Astrocyte of the cerebellum (primary cell): ENCODE measurements at regions not wholly inside any gene's neighbourhood (a gene's known extent, or its start where the extent isn't known, plus 50 kb on each side); places are given as distances from the start of the nearest gene placed in this dataset.

Experiments
- DNase-seq: peaks from one replicate; pipeline ENCODE4 v3.0.0-alpha.2; 2011; ENCODE audit warnings: low read depth
- H3K4me3 ChIP-seq: 2 replicates; pipeline ENCODE4 v1.5.1; 2011; ENCODE audit warnings: mild to moderate bottlenecking, low read depth, low read length, moderate library complexity
- in situ Hi-C: cut with HindIII; loops from 2 replicates; pipeline ENCODE4 v1.10.0; 2017; ENCODE audit warnings: low sequenced_read_pairs
- TF ChIP-seq, protein P1 (sequence below): IDR thresholded peaks from 2 replicates; pipeline ENCODE4 v1.5.1; 2012; ENCODE audit warnings: low read length, low read depth, moderate library complexity, mild to moderate bottlenecking; ENCODE audit errors: missing control alignments

DNA sequence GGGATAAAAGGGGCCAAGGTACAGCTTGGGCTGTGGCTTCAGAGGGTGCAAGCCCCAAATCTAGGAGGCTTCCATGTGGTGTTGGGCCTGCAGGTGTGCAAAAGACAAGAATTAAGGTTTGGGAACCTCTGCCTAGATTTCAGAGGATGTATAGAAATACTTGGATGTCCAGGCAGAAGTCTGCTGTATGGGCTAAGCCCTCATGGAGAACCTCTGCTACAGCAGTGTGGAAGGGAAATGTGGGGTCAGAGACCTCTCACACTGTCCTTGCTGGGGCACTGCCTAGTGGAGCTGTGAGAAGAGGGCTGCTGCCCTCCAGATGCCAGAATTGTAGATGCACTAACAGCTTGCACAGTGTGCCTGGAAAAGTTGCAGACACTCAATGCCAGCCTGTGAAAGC, 880.6 kb upstream of the ID2 start:
- DNase-seq: no peak
- in situ Hi-C loops: no loop called here

GRCh38 chr2:7803515-7803914, 878.3 kb upstream of the ID2 start:
- no peak overlapping the region for H3K4me3 ChIP-seq
- in situ Hi-C loops: no loop called here
- TF ChIP-seq, protein P1, sequence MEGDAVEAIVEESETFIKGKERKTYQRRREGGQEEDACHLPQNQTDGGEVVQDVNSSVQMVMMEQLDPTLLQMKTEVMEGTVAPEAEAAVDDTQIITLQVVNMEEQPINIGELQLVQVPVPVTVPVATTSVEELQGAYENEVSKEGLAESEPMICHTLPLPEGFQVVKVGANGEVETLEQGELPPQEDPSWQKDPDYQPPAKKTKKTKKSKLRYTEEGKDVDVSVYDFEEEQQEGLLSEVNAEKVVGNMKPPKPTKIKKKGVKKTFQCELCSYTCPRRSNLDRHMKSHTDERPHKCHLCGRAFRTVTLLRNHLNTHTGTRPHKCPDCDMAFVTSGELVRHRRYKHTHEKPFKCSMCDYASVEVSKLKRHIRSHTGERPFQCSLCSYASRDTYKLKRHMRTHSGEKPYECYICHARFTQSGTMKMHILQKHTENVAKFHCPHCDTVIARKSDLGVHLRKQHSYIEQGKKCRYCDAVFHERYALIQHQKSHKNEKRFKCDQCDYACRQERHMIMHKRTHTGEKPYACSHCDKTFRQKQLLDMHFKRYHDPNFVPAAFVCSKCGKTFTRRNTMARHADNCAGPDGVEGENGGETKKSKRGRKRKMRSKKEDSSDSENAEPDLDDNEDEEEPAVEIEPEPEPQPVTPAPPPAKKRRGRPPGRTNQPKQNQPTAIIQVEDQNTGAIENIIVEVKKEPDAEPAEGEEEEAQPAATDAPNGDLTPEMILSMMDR: no peak
- no peak for DNase-seq

More for the DNA sequence above, 880.6 kb upstream of the ID2 start:
- no peak overlapping the region for H3K4me3 ChIP-seq
- TF ChIP-seq, protein P1: no peak

DNA sequence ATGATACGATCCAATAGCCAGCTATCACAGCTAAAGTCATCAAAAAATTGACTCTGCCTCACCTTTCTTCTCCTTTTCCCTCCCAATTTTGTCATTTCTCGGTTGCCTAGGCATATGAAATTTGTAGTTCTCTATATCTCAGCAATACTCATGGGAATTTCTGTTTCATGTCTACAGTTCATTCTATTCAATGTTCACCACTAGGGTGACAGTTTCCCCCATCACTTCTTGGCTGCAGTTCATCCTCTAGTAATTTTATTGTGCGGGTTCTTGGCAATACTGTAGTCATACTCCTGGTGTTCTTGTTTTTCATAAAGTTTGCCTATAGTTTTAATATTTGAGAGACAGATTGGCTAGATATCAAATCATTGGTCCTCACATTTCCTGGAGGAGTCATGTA, 872.2 kb upstream of the ID2 start:
- no peak for DNase-seq
- in situ Hi-C loops: no loop called here
- no peak overlapping the region for H3K4me3 ChIP-seq
- TF ChIP-seq, protein P1: no peak

DNA sequence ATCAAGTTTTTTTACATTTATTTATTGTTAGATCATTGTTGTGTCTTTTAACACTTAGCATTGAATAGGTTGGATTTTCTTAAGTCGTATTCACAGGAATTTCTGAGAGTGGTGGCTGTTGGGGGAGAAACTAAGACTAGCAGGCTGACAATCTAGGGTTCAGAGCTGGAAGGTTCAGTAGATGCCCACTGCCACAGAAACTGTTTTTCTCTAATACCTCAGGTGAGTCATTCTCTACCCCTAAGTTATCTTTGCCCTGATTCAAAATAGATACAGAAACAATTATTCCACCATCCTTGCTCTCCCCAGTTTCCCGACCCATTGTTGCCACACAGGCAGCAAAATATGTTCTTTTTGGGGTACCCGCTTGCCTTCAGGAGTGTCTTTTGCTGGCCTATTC, 870.8 kb upstream of the ID2 start:
- no peak overlapping the region for H3K4me3 ChIP-seq
- TF ChIP-seq, protein P1: no peak
- DNase-seq: no peak
- in situ Hi-C loops: no loop called here

- in situ Hi-C loops: no loop called here
- TF ChIP-seq, protein P1: no peak
- no peak overlapping the region for H3K4me3 ChIP-seq
- DNase-seq: peak; percentile 63
Measured at GRCh38 chr2:7812231-7812995, 869.4 kb upstream of the ID2 start.

GRCh38 chr2:7813541-7814292, 868.1 kb upstream of the ID2 start:
- TF ChIP-seq, protein P1: no peak
- DNase-seq: no peak
- in situ Hi-C loops: no loop called here
- H3K4me3 ChIP-seq: no peak overlapping the region
